Hematopoietic multipotent progenitor cell treated with erythropoietin and hydrocortisone succinate and interleukin-3 and kit ligand, for 17 days (in vitro differentiated cells): ENCODE measurements at regions not wholly inside any gene's neighbourhood (a gene's known extent, or its start where the extent isn't known, plus 50 kb on each side); places are given as distances from the start of the nearest gene placed in this dataset.
A peak's percentile ranks its signal among the peaks of the same experiment; 100 is the strongest.

Experiments
- DNase-seq: peaks from one replicate; pipeline ENCODE4 v3.0.0-alpha.2; 2015; ENCODE audit warnings: low spot score

GRCh38 chr7:130912862-130913638 is 179.0 kb upstream of the KLF14 start:
- peak; percentile 46 for DNase-seq

- no peak for DNase-seq
These were observed 179.9 kb upstream of the KLF14 start for GRCh38 chr7:130913639-130914553.

GRCh38 chr7:130914554-130915294 is 180.7 kb upstream of the KLF14 start:
- no peak for DNase-seq

- DNase-seq = no peak
These were observed 183.7 kb upstream of the KLF14 start for GRCh38 chr7:130917669-130918128.

GRCh38 chr7:130918129-130919052 is 184.4 kb upstream of the KLF14 start:
- no peak for DNase-seq

- no peak for DNase-seq
These were observed 185.5 kb upstream of the KLF14 start for GRCh38 chr7:130919316-130920103.

GRCh38 chr7:130920122-130920521 is 186.1 kb upstream of the KLF14 start:
- no peak for DNase-seq

GRCh38 chr7:130921391-130922180 is 187.6 kb upstream of the KLF14 start:
- DNase-seq = no peak

GRCh38 chr7:130922206-130923112 is 188.5 kb upstream of the KLF14 start:
- no peak for DNase-seq

- DNase-seq = no peak
These were observed 189.4 kb upstream of the KLF14 start for GRCh38 chr7:130923365-130923764.

- DNase-seq = no peak
These were observed 189.9 kb upstream of the KLF14 start for GRCh38 chr7:130923930-130924329.

GRCh38 chr7:130925136-130925794 is 191.3 kb upstream of the KLF14 start:
- peak; percentile 42 for DNase-seq

GRCh38 chr7:130926001-130926691 is 192.1 kb upstream of the KLF14 start:
- no peak for DNase-seq

GRCh38 chr7:130927062-130927461 is 193.1 kb upstream of the KLF14 start:
- DNase-seq = no peak

- DNase-seq = no peak
These were observed 193.6 kb upstream of the KLF14 start for GRCh38 chr7:130927564-130927963.

- no peak for DNase-seq
These were observed 196.1 kb upstream of the KLF14 start for GRCh38 chr7:130929896-130930659.

GRCh38 chr7:130930681-130931080 is 196.7 kb upstream of the KLF14 start:
- no peak for DNase-seq
